ENCODE measurements at regions not wholly inside any gene's neighbourhood (a gene's known extent, or its start where the extent isn't known, plus 50 kb on each side); places are given as distances from the start of the nearest gene placed in this dataset.

DNA sequence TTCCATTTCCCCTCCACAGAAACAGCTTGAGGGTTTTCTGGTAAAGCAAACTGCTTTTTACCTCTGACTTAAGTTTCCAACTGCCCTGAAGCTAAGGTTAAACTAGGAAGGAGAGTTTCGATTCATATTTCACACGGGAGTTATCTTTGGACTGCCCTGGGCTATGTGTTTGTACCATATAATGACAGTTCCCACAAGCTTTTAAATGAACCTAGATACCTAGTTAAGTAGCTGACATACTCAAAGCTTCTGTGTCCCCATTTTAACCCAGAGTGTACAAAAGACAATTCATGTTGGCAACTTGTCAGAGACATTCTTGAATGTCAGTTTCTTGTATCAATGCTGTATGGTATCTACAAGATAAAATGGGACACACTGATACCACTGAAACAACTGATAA lies 1296.6 kb upstream of the IGFBP7 start:
- WGBS (ENCODE audit: extremely low coverage, insufficient read length, low lambda C conversion rate), result no CpG with 5 or more reads among the region's 2 CpGs
- no peaks in the 10 kb centered on the region; the same call in 1 of the 2 replicates for H3K27me3 Mint-ChIP-seq (ENCODE audit: low read depth)
- H2BK12ac ChIP-seq (ENCODE audit: insufficient read length, low read depth, low read length), result no peak overlapping the region
- H4K20me1 ChIP-seq (ENCODE audit: control insufficient read depth, insufficient read depth, insufficient read length), result no peaks in the 10 kb centered on the region
- no peak overlapping the region for H3K23ac ChIP-seq (ENCODE audit: insufficient read length, low read depth, low read length)
- H3K18ac ChIP-seq (ENCODE audit: insufficient read length, low read depth, low read length), result no peak overlapping the region
- H3K27ac ChIP-seq (ENCODE audit: insufficient read length, low read depth, low read length), result no peak overlapping the region
- no peak overlapping the region for H3K9ac ChIP-seq (ENCODE audit: extremely low read depth, insufficient read length, low read length)
- no peak overlapping the region for H2BK15ac ChIP-seq (ENCODE audit: low read depth, low read length)
- H4K91ac ChIP-seq (ENCODE audit: insufficient read length, low read depth, low read length), result no peak overlapping the region
- H2AK5ac ChIP-seq (ENCODE audit: insufficient read length, low read length), result no peak overlapping the region
- H2BK5ac ChIP-seq (ENCODE audit: insufficient read length, low read length), result no peak overlapping the region
- peaks cover under 1% of the 10 kb centered on the region for H3K9me3 ChIP-seq (ENCODE audit: control insufficient read depth, low read depth, low read length)
- H3K36me3 Mint-ChIP-seq (ENCODE audit: insufficient read depth in 1 of 3, low read depth in 3 of 3), result peaks cover under 1 to 17% (median 7%) of the 10 kb centered on the region in 3 experiments; a peak in 6 of 7 replicates
- no peaks in the 10 kb centered on the region for H3K79me1 ChIP-seq (ENCODE audit: insufficient read depth, low read depth, low read length, poor library complexity, severe bottlenecking)
- H2AFZ ChIP-seq (ENCODE audit: low read length), result no peak overlapping the region
- no peak overlapping the region for H2BK120ac ChIP-seq (ENCODE audit: low read depth, low read length, poor library complexity, severe bottlenecking)
- no peak overlapping the region for H3K14ac ChIP-seq (ENCODE audit: insufficient read depth, low read length)
- DNase-seq, result no peak
- H3K4me2 ChIP-seq (ENCODE audit: insufficient read depth, insufficient read length, low read length), result no peak overlapping the region
- no peak overlapping the region for H3K4me3 Mint-ChIP-seq
- no peak overlapping the region for H2BK20ac ChIP-seq (ENCODE audit: low read depth, low read length, poor library complexity, severe bottlenecking)
- no peak overlapping the region for H4K8ac ChIP-seq (replicated peaks; ENCODE audit: insufficient read length, low read depth, low read length)
- no peaks in the 10 kb centered on the region for H3K27me3 ChIP-seq (ENCODE audit: insufficient read depth, low read length)
- no peaks in the 10 kb centered on the region for H3K4me1 ChIP-seq (ENCODE audit: insufficient read depth, low read length)
- no peaks in the 10 kb centered on the region for H3K79me2 ChIP-seq (ENCODE audit: insufficient read depth, low read length)
- peaks cover 15 to 19% of the 10 kb centered on the region in 2 experiments for H3K9me3 Mint-ChIP-seq
- no peaks in the 10 kb centered on the region for H3K23me2 ChIP-seq (ENCODE audit: insufficient read length, low read depth, low read length, poor library complexity, severe bottlenecking)
- H3K56ac ChIP-seq (ENCODE audit: insufficient read length, low read depth, low read length), result no peak overlapping the region
- TF ChIP-seq, protein P1, sequence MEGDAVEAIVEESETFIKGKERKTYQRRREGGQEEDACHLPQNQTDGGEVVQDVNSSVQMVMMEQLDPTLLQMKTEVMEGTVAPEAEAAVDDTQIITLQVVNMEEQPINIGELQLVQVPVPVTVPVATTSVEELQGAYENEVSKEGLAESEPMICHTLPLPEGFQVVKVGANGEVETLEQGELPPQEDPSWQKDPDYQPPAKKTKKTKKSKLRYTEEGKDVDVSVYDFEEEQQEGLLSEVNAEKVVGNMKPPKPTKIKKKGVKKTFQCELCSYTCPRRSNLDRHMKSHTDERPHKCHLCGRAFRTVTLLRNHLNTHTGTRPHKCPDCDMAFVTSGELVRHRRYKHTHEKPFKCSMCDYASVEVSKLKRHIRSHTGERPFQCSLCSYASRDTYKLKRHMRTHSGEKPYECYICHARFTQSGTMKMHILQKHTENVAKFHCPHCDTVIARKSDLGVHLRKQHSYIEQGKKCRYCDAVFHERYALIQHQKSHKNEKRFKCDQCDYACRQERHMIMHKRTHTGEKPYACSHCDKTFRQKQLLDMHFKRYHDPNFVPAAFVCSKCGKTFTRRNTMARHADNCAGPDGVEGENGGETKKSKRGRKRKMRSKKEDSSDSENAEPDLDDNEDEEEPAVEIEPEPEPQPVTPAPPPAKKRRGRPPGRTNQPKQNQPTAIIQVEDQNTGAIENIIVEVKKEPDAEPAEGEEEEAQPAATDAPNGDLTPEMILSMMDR (conservative IDR thresholded peaks at IDR 0.05), result no peak
- no peaks in the 10 kb centered on the region for H3K4me1 Mint-ChIP-seq
- no peak overlapping the region for H3K27ac Mint-ChIP-seq
- H3T11ph ChIP-seq (ENCODE audit: low read length), result no peak overlapping the region
- no peak overlapping the region for H3K4ac ChIP-seq (ENCODE audit: low read depth, low read length)
- H4K5ac ChIP-seq (ENCODE audit: insufficient read length, low read depth, low read length), result no peak overlapping the region
